ACHN (cell line): ENCODE measurements at regions not wholly inside any gene's neighbourhood (a gene's known extent, or its start where the extent isn't known, plus 50 kb on each side); places are given as distances from the start of the nearest gene placed in this dataset.
A peak's percentile ranks its signal among the peaks of the same experiment; 100 is the strongest.
"Not testable (repeated sequence)": the region's sequence is repeated elsewhere in the genome, so short reads cannot be mapped to it uniquely, and the experiment has no call there.

Experiments
- DNase-seq: peaks from one replicate; pipeline ENCODE4 v3.0.0-alpha.2; 2015
- in situ Hi-C: cut with HindIII; loops from 2 replicates; pipeline ENCODE4 v1.10.0; 2017; ENCODE audit warnings: low sequenced_read_pairs, low pct_ligation_motif_present, low pct_unique_long_range_greater_than_20kb

- in situ Hi-C loops: no loop called here
- no peak for DNase-seq
Observed at GRCh38 chr2:236908439-236909192, 177.1 kb upstream of the COPS8 start.

- no peak for DNase-seq
- in situ Hi-C loops: no loop called here
Observed at GRCh38 chr2:236909193-236909504, 176.5 kb upstream of the COPS8 start.

GRCh38 chr2:236909802-236910201 is 175.9 kb upstream of the COPS8 start:
- in situ Hi-C loops: no loop called here
- no peak for DNase-seq

GRCh38 chr2:236910781-236911495 is 174.8 kb upstream of the COPS8 start:
- in situ Hi-C loops: no loop called here
- no peak for DNase-seq

- no peak for DNase-seq
- in situ Hi-C loops: no loop called here
Observed at GRCh38 chr2:236912326-236913120, 173.2 kb upstream of the COPS8 start.

GRCh38 chr2:236915186-236915585 is 170.5 kb upstream of the COPS8 start:
- in situ Hi-C loops: no loop called here
- DNase-seq: no peak

- DNase-seq: no peak
- in situ Hi-C loops: no loop called here
Observed at GRCh38 chr2:236915726-236916125, 170.0 kb upstream of the COPS8 start.

GRCh38 chr2:236916181-236916580 is 169.5 kb upstream of the COPS8 start:
- in situ Hi-C loops: no loop called here
- no peak for DNase-seq

- DNase-seq: no peak
- in situ Hi-C loops: no loop called here
Observed at GRCh38 chr2:236916651-236917050, 169.0 kb upstream of the COPS8 start.

- DNase-seq: no peak
- in situ Hi-C loops: no loop called here
Observed at GRCh38 chr2:236917164-236917563, 168.5 kb upstream of the COPS8 start.

GRCh38 chr2:236918545-236918944 is 167.1 kb upstream of the COPS8 start:
- no peak for DNase-seq
- in situ Hi-C loops: no loop called here

GRCh38 chr2:236919209-236919608 is 166.5 kb upstream of the COPS8 start:
- no peak for DNase-seq
- in situ Hi-C loops: no loop called here

- in situ Hi-C loops, DNase-seq: not testable (repeated sequence)
Observed at GRCh38 chr2:236919801-236920379, 165.8 kb upstream of the COPS8 start.

GRCh38 chr2:236922061-236922460 is 163.6 kb upstream of the COPS8 start:
- DNase-seq: no peak
- in situ Hi-C loops: no loop called here

GRCh38 chr2:236928380-236929037 is 157.2 kb upstream of the COPS8 start:
- peak; percentile 17 for DNase-seq
- in situ Hi-C loops: no loop called here

- DNase-seq: no peak
- in situ Hi-C loops: no loop called here
Observed at GRCh38 chr2:236932831-236933361, 152.8 kb upstream of the COPS8 start.

GRCh38 chr2:236934166-236934565 is 151.5 kb upstream of the COPS8 start:
- no peak for DNase-seq
- in situ Hi-C loops: no loop called here

GRCh38 chr2:236934656-236935055 is 151.0 kb upstream of the COPS8 start:
- DNase-seq: no peak
- in situ Hi-C loops: no loop called here
